ENCODE measurements at regions not wholly inside any gene's neighbourhood (a gene's known extent, or its start where the extent isn't known, plus 50 kb on each side); places are given as distances from the start of the nearest gene placed in this dataset.

DNA sequence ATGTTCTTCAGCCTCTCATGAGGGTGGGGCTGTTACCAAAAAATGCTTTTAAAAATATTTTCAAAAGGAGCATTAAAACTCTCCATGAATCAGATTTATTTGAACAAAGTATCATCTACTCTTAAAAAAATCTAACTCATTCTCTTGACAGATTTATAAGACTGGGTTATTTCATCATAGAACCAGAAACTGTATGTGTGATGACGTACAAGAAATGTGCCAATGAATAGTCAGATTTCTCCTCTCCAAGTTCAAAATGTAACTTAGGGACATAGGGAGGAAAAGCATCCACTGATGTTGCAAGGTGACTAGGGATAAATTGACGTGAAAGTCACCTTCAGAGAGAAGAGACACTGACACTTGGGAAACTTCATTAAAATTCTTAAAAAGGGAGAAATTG, 89.1 kb upstream of the CLNK start:
- TF ChIP-seq, protein P1, sequence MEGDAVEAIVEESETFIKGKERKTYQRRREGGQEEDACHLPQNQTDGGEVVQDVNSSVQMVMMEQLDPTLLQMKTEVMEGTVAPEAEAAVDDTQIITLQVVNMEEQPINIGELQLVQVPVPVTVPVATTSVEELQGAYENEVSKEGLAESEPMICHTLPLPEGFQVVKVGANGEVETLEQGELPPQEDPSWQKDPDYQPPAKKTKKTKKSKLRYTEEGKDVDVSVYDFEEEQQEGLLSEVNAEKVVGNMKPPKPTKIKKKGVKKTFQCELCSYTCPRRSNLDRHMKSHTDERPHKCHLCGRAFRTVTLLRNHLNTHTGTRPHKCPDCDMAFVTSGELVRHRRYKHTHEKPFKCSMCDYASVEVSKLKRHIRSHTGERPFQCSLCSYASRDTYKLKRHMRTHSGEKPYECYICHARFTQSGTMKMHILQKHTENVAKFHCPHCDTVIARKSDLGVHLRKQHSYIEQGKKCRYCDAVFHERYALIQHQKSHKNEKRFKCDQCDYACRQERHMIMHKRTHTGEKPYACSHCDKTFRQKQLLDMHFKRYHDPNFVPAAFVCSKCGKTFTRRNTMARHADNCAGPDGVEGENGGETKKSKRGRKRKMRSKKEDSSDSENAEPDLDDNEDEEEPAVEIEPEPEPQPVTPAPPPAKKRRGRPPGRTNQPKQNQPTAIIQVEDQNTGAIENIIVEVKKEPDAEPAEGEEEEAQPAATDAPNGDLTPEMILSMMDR (IDR thresholded peaks at IDR 0.05; ENCODE audit: insufficient read depth, low read length): no peak
- TF ChIP-seq SPI1 (IDR thresholded peaks at IDR 0.05; ENCODE audit: borderline replicate concordance, low read depth) (no peak), GABPA (IDR thresholded peaks at IDR 0.05; ENCODE audit: low read depth) (no peak), POLR2AphosphoS5 (IDR thresholded peaks at IDR 0.05; ENCODE audit: low read depth) (no peak)
- TF ChIP-seq, protein P2, sequence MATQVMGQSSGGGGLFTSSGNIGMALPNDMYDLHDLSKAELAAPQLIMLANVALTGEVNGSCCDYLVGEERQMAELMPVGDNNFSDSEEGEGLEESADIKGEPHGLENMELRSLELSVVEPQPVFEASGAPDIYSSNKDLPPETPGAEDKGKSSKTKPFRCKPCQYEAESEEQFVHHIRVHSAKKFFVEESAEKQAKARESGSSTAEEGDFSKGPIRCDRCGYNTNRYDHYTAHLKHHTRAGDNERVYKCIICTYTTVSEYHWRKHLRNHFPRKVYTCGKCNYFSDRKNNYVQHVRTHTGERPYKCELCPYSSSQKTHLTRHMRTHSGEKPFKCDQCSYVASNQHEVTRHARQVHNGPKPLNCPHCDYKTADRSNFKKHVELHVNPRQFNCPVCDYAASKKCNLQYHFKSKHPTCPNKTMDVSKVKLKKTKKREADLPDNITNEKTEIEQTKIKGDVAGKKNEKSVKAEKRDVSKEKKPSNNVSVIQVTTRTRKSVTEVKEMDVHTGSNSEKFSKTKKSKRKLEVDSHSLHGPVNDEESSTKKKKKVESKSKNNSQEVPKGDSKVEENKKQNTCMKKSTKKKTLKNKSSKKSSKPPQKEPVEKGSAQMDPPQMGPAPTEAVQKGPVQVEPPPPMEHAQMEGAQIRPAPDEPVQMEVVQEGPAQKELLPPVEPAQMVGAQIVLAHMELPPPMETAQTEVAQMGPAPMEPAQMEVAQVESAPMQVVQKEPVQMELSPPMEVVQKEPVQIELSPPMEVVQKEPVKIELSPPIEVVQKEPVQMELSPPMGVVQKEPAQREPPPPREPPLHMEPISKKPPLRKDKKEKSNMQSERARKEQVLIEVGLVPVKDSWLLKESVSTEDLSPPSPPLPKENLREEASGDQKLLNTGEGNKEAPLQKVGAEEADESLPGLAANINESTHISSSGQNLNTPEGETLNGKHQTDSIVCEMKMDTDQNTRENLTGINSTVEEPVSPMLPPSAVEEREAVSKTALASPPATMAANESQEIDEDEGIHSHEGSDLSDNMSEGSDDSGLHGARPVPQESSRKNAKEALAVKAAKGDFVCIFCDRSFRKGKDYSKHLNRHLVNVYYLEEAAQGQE (IDR thresholded peaks at IDR 0.05; ENCODE audit: insufficient replicate concordance, low read depth): no peak
- Histone ChIP-seq H3K4me3 (replicated peaks; ENCODE audit: insufficient read depth, low read length) (no peak overlapping the region), H3K27ac (replicated peaks) (no peak overlapping the region), H3K27me3 (ENCODE audit: insufficient read depth, poor library complexity, severe bottlenecking) (no peaks in the 10 kb centered on the region)
- DNase-seq (ENCODE audit: low read depth in 1 of 2, low spot score in 1 of 2): no peak

DNA sequence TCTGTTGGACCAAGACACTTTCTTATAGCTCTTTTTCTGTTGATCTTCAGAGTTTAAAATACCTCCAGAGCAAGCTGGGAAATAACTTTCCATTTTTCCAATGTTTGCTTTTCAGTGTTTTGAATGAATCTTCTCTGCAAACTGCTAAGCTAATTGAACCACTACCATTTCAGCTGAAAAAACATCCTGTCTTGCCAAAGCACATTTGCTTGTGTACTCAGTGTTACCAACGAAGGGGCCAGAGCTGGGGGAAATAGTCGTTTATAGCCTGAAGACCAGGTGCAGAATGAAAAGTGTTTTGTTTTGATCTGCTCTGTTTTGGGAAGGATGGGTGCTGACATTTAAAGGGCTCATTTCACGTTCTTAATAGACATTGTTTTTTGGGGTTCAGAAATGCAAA, 88.4 kb upstream of the CLNK start:
- DNase-seq (ENCODE audit: low read depth in 1 of 2, low spot score in 1 of 2): no peak
- H3K27ac ChIP-seq (replicated peaks): no peak overlapping the region
- H3K4me3 ChIP-seq (replicated peaks; ENCODE audit: insufficient read depth, low read length): no peak overlapping the region
- no peaks in the 10 kb centered on the region for H3K27me3 ChIP-seq (ENCODE audit: insufficient read depth, poor library complexity, severe bottlenecking)
- TF ChIP-seq, protein P2 (IDR thresholded peaks at IDR 0.05; ENCODE audit: insufficient replicate concordance, low read depth): no peak
- TF ChIP-seq SPI1 (IDR thresholded peaks at IDR 0.05; ENCODE audit: borderline replicate concordance, low read depth): no peak

DNA sequence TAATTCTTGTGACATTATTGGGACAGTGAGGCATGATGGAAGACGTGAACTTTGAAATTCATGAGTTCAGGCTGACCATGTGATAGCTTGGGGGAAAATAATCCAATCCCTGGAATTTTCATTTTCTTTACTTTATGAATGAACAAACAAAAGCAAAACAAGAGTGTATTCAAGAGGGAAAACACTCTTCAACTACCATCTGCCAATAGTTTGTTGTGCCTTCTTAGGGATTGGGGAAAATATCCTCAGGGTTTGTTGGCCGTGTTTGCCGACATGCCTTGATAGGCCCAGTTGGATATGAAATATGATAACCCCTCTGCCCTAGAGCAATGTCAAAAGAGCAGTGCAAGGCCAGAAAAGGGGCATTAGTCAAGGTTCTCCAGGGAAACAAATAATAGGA, 80.8 kb upstream of the CLNK start:
- Histone ChIP-seq H3K27me3 (ENCODE audit: insufficient read depth, poor library complexity, severe bottlenecking) (no peaks in the 10 kb centered on the region), H3K27ac (replicated peaks) (no peak overlapping the region), H3K4me3 (replicated peaks; ENCODE audit: insufficient read depth, low read length) (no peak overlapping the region)
- TF ChIP-seq SPI1 (IDR thresholded peaks at IDR 0.05; ENCODE audit: borderline replicate concordance, low read depth): no peak
- TF ChIP-seq POLR2AphosphoS5 (IDR thresholded peaks at IDR 0.05; ENCODE audit: low read depth): no peak
- TF ChIP-seq, protein P1 (IDR thresholded peaks at IDR 0.05; ENCODE audit: insufficient read depth, low read length): no peak
- no peak for DNase-seq (ENCODE audit: low read depth in 1 of 2, low spot score in 1 of 2)

DNA sequence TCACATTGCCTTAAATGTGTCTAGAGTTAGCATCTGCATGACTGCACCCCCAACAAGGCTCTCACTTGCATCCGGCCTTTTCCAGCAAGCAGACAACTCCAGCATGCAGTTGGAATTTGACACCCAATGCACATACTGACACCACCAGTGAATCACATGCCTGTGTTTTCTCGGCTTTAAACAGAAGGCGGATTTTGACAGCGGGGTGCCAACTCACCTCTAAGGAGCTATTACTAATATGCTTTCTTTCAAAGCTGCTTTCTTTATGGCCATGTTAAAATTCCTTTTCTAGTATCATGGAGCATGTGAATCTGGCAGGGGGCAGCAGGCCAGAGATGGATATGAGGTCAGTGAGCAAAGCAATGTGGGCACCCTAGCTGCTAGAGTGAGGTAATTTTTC, 78.0 kb upstream of the CLNK start:
- H3K27ac ChIP-seq (replicated peaks): no peak overlapping the region
- DNase-seq (ENCODE audit: low read depth in 1 of 2, low spot score in 1 of 2): no peak
- no peaks in the 10 kb centered on the region for H3K27me3 ChIP-seq (ENCODE audit: insufficient read depth, poor library complexity, severe bottlenecking)
- no peak for TF ChIP-seq POLR2AphosphoS5 (IDR thresholded peaks at IDR 0.05; ENCODE audit: low read depth)
- no peak for TF ChIP-seq SPI1 (IDR thresholded peaks at IDR 0.05; ENCODE audit: borderline replicate concordance, low read depth)
- TF ChIP-seq, protein P1 (IDR thresholded peaks at IDR 0.05; ENCODE audit: insufficient read depth, low read length): no peak
- TF ChIP-seq, protein P2 (IDR thresholded peaks at IDR 0.05; ENCODE audit: insufficient replicate concordance, low read depth): no peak
- no peak for TF ChIP-seq GABPA (IDR thresholded peaks at IDR 0.05; ENCODE audit: low read depth)
- no peak overlapping the region for H3K4me3 ChIP-seq (replicated peaks; ENCODE audit: insufficient read depth, low read length)
